ENCODE measurements at regions not wholly inside any gene's neighbourhood (a gene's known extent, or its start where the extent isn't known, plus 50 kb on each side); places are given as distances from the start of the nearest gene placed in this dataset.
A peak's percentile ranks its signal among the peaks of the same experiment; 100 is the strongest.
"Not testable (repeated sequence)": the region's sequence is repeated elsewhere in the genome, so short reads cannot be mapped to it uniquely, and the experiment has no call there.

GRCh38 chr12:126248871-126249403 is 1183.7 kb downstream of the AACS start:
- DNase-seq (ENCODE audit: low read depth in 2 of 2), result no peak

- DNase-seq (ENCODE audit: low read depth in 2 of 2), result no peak
These were observed 1193.0 kb downstream of the AACS start for GRCh38 chr12:126258190-126258589.

GRCh38 chr12:126262829-126263228 is 1197.6 kb downstream of the AACS start:
- DNase-seq (ENCODE audit: low read depth in 2 of 2), result no peak

- DNase-seq (ENCODE audit: low read depth in 2 of 2), result no peak
These were observed 1203.0 kb downstream of the AACS start for GRCh38 chr12:126268222-126268621.

- no peak for DNase-seq (ENCODE audit: low read depth in 2 of 2)
These were observed 1205.9 kb downstream of the AACS start for GRCh38 chr12:126271159-126271558.

- DNase-seq (ENCODE audit: low read depth in 2 of 2), result no peak
These were observed 1217.5 kb downstream of the AACS start for GRCh38 chr12:126282691-126283090.

GRCh38 chr12:126286203-126286602 is 1221.0 kb downstream of the AACS start:
- no peak for DNase-seq (ENCODE audit: low read depth in 2 of 2)

- no peak for DNase-seq (ENCODE audit: low read depth in 2 of 2)
These were observed 1225.2 kb downstream of the AACS start for GRCh38 chr12:126290456-126290855.

GRCh38 chr12:126291987-126292386 is 1226.8 kb downstream of the AACS start:
- not testable (repeated sequence) for DNase-seq (ENCODE audit: low read depth in 2 of 2)

GRCh38 chr12:126295652-126296051 is 1230.4 kb downstream of the AACS start:
- DNase-seq (ENCODE audit: low read depth in 2 of 2), result no peak

- no peak for DNase-seq (ENCODE audit: low read depth in 2 of 2)
These were observed 1244.0 kb downstream of the AACS start for GRCh38 chr12:126309278-126309677.

GRCh38 chr12:126312457-126312856 is 1247.2 kb downstream of the AACS start:
- no peak for DNase-seq (ENCODE audit: low read depth in 2 of 2)

GRCh38 chr12:126316411-126316810 is 1251.2 kb downstream of the AACS start:
- DNase-seq (ENCODE audit: low read depth in 2 of 2), result no peak

GRCh38 chr12:126337556-126338441 is 1272.6 kb downstream of the AACS start:
- peak; percentile 29 to 36 for DNase-seq (ENCODE audit: low read depth in 2 of 2)

GRCh38 chr12:126342866-126343265 is 1277.6 kb downstream of the AACS start:
- DNase-seq (ENCODE audit: low read depth in 2 of 2), result no peak

GRCh38 chr12:126343321-126343720 is 1278.1 kb downstream of the AACS start:
- DNase-seq (ENCODE audit: low read depth in 2 of 2), result no peak

- DNase-seq (ENCODE audit: low read depth in 2 of 2), result no peak
These were observed 1280.9 kb downstream of the AACS start for GRCh38 chr12:126346087-126346486.

- DNase-seq (ENCODE audit: low read depth in 2 of 2), result no peak
These were observed 1282.2 kb downstream of the AACS start for GRCh38 chr12:126347421-126347820.

GRCh38 chr12:126349383-126349782 is 1284.1 kb downstream of the AACS start:
- no peak for DNase-seq (ENCODE audit: low read depth in 2 of 2)

- no peak for DNase-seq (ENCODE audit: low read depth in 2 of 2)
These were observed 1288.4 kb downstream of the AACS start for GRCh38 chr12:126353604-126354003.

- no peak for DNase-seq (ENCODE audit: low read depth in 2 of 2)
These were observed 1289.4 kb downstream of the AACS start for GRCh38 chr12:126354633-126355032.

- DNase-seq (ENCODE audit: low read depth in 2 of 2), result no peak
These were observed 1290.1 kb downstream of the AACS start for GRCh38 chr12:126355346-126355745.

GRCh38 chr12:126358806-126359205 is 1293.6 kb downstream of the AACS start:
- no peak for DNase-seq (ENCODE audit: low read depth in 2 of 2)
